Subcutaneous abdominal adipose tissue (tissue), 5 donors: ENCODE measurements at regions not wholly inside any gene's neighbourhood (a gene's known extent, or its start where the extent isn't known, plus 50 kb on each side); places are given as distances from the start of the nearest gene placed in this dataset.

ENCODE experiments used
- H3K27ac ChIP-seq: one replicate; pipeline ENCODE4 v1.7.0; 2013; ENCODE audit warnings: low read depth, mild to moderate bottlenecking, inconsistent platforms, low read length, moderate library complexity
- H3K27me3 ChIP-seq, 5 donors: one replicate each; pipeline ENCODE4 v1.7.0; 2013; ENCODE audit warnings: low read length in 5 of 5, inconsistent platforms in 1 of 5; ENCODE audit not compliant: control insufficient read depth in 5 of 5, insufficient read depth in 4 of 5
- H3K36me3 ChIP-seq, 5 donors: one replicate each; pipeline ENCODE4 v1.7.0; 2013; ENCODE audit warnings: low read length in 5 of 5; ENCODE audit not compliant: control insufficient read depth in 5 of 5, insufficient read depth in 5 of 5
- H3K4me1 ChIP-seq, 5 donors: one replicate each; pipeline ENCODE4 v1.7.0; 2013; ENCODE audit warnings: low read length in 5 of 5, mild to moderate bottlenecking in 3 of 5, moderate library complexity in 1 of 5; ENCODE audit not compliant: control insufficient read depth in 5 of 5, insufficient read depth in 5 of 5
- H3K4me3 ChIP-seq, 5 donors: one replicate each; pipeline ENCODE4 v1.7.0; 2013; ENCODE audit warnings: low read length in 5 of 5, low read depth in 1 of 5
- H3K9ac ChIP-seq, 5 donors: one replicate each; pipeline ENCODE4 v1.7.0; 2013; ENCODE audit warnings: low read length in 5 of 5, mild to moderate bottlenecking in 4 of 5, moderate library complexity in 3 of 5
- H3K9me3 ChIP-seq, 5 donors: one replicate each; pipeline ENCODE4 v1.7.0; 2013; ENCODE audit warnings: low read length in 5 of 5; ENCODE audit not compliant: control insufficient read depth in 5 of 5
- donor health status: healthy.
- donor health status: healthy.
- donor health status: healthy.
- donor health status: healthy.
- donor health status: healthy.

DNA sequence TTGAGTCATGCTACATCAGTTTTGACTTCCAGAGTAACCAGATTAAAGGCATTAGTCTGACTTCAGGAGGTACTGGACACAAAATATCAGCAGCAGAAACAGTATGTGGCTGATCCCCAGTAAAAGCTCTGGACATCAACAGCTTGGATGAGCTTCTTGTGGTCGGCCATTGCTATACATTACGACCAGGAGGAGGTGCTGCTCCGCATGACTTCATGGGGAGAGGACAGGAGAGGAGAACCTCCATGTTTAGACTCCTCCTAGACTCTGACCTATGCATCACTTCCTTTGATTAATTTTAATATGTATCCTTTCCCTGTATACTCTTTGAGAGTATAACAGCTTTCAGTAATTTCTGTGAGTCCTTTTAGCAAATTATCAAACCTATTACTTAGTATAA lies 285.6 kb upstream of the ARHGEF26 start:
- no peak overlapping the region for H3K4me3 ChIP-seq
- no peaks in the 10 kb centered on the region for H3K27me3 ChIP-seq
- H3K9me3 ChIP-seq: peaks cover 0 to 3% (median 0%) of the 10 kb centered on the region in 5 donors
- H3K4me1 ChIP-seq: no peaks in the 10 kb centered on the region
- no peak overlapping the region for H3K9ac ChIP-seq
- H3K27ac ChIP-seq: no peak overlapping the region
- H3K36me3 ChIP-seq: no peaks in the 10 kb centered on the region

DNA sequence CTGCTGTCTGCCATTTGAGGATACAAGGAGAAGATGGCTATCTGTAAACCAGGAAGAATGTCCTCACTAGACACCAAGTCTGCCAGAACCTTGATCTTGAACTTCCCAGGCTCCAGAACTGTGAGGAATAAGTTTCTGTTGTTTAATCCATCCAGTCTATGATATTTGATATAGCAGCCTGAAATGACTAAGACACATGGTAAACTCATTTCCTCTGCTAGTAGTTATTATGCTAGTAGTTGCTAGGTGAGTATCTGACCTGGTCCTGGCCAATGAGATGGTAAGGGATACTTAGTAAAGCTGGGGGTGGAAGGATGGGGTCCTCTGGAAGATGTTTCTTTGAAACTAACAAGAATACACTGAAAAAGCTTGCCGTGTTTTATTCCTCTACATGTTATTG lies 280.7 kb upstream of the ARHGEF26 start:
- no peaks in the 10 kb centered on the region for H3K4me1 ChIP-seq

DNA sequence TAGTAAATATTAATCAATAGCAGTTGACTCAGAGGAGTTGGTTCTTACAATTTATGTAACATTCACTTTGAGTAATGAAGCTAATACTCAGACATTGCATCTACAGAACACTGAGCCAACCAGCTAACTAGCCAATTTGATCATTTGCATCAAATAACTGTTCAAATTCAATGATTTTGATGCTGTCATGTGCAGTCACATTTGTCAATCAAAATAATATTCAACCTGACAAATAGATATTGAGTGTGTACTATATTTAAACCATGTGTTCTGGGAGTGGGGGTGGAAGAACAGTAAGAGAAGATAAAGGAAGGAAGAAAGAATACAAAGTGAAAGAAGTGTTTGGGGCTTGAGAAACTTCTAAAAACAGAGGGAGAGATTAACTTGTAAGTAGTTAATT lies 277.2 kb upstream of the ARHGEF26 start:
- Histone ChIP-seq H3K4me1 (no peaks in the 10 kb centered on the region), H3K4me3 (no peak overlapping the region), H3K27ac (no peak overlapping the region), H3K9ac (no peak overlapping the region), H3K36me3 (no peaks in the 10 kb centered on the region), H3K9me3 (peaks cover 0 to 5% (median 0%) of the 10 kb centered on the region in 5 donors), H3K27me3 (no peaks in the 10 kb centered on the region)

More for the DNA sequence above, 280.7 kb upstream of the ARHGEF26 start:
- no peak overlapping the region for H3K9ac ChIP-seq
- H3K36me3 ChIP-seq: no peaks in the 10 kb centered on the region
- H3K9me3 ChIP-seq: peaks cover 0 to 5% (median 0%) of the 10 kb centered on the region in 5 donors
- H3K4me3 ChIP-seq: no peak overlapping the region
- H3K27ac ChIP-seq: no peak overlapping the region
- no peaks in the 10 kb centered on the region for H3K27me3 ChIP-seq

DNA sequence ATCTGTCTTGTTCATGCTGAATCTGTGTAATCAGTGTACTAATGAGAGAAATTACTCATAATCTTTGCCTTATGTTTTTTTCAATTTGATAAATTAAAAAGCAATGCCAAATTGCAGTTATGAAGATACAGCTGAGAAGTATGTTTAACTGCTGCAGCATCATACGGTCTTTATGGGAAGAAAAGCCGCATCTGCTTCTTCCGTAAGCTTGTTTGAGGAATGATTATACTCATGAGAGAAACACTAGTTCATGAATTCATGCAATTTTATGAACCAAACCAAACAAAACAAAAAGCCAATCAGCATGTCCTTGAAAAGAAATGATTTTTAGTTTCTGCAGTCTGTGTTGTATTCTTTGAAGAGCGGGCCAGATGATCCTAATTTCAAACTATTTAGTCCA lies 275.9 kb upstream of the ARHGEF26 start:
- no peak overlapping the region for H3K4me3 ChIP-seq
- H3K27ac ChIP-seq: no peak overlapping the region
- no peak overlapping the region for H3K9ac ChIP-seq
- H3K9me3 ChIP-seq: peaks cover 0 to 5% (median 0%) of the 10 kb centered on the region in 5 donors
- no peaks in the 10 kb centered on the region for H3K36me3 ChIP-seq
- no peaks in the 10 kb centered on the region for H3K27me3 ChIP-seq
- H3K4me1 ChIP-seq: no peaks in the 10 kb centered on the region

DNA sequence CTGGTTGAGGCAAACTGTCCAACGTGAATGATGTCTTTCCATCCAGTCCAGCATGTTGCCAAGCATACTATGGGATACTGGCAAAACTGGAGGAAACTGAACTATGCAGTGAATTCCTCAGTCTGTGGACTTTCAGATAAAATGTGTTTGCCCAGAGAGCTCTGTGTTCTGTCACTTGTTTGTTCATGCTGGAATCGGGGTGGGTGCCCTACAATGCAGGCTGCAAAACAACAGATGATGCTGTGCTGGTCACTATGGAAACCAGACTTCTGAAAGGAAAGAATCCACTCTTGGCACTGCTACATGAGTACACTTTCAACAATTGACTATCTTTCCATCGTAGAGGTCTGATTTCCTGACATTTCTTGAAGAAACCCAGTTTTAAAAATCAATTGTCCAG lies 272.5 kb upstream of the ARHGEF26 start:
- Histone ChIP-seq H3K27me3 (no peaks in the 10 kb centered on the region), H3K4me1 (no peaks in the 10 kb centered on the region), H3K9me3 (no peaks in the 10 kb centered on the region), H3K4me3 (no peak overlapping the region), H3K36me3 (no peaks in the 10 kb centered on the region), H3K27ac (no peak overlapping the region), H3K9ac (no peak overlapping the region)

DNA sequence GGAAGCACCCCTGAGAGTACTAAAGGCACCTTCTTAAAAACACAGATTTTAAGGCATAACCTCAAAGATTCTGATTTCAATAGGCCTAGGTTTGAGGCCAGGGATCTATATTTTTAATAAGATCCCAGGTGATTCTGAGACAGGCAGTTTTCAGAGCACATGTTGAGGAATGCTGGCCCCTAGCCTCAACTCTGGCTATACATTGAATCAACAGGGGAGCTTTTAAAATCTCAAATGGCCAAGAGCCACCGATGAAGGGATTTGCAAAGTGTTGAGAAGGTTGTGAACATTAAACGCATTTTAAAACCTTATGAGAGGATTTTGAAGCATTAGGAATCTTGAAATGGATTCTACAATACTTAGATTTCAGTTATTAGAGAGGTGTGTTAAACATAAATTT lies 268.8 kb upstream of the ARHGEF26 start:
- H3K27ac ChIP-seq: no peak overlapping the region
- no peaks in the 10 kb centered on the region for H3K9me3 ChIP-seq
- H3K27me3 ChIP-seq: no peaks in the 10 kb centered on the region
- no peaks in the 10 kb centered on the region for H3K36me3 ChIP-seq
- H3K9ac ChIP-seq: no peak overlapping the region
- no peak overlapping the region for H3K4me3 ChIP-seq
- H3K4me1 ChIP-seq: no peaks in the 10 kb centered on the region

DNA sequence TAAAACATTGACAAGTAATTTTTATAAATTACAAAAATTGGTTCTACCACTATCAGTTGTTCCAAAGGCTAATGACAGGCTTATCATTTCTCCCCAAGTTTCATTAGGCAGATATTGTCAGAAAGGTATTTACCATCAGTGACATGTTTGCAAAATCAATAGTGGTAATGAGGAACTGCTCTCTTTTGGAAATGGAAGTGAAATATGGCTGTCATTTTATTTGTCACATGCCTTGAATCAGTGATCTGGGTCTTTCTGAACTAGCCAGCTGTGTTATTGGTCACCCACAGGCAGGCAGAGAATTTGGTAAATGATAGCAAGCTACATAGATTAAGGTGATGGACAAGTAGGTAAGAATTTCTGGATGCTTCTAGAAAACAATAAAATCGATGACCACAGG lies 268.0 kb upstream of the ARHGEF26 start:
- Histone ChIP-seq H3K27ac (no peak overlapping the region), H3K9ac (no peak overlapping the region), H3K36me3 (no peaks in the 10 kb centered on the region), H3K27me3 (no peaks in the 10 kb centered on the region), H3K4me1 (no peaks in the 10 kb centered on the region), H3K9me3 (no peaks in the 10 kb centered on the region), H3K4me3 (no peak overlapping the region)

DNA sequence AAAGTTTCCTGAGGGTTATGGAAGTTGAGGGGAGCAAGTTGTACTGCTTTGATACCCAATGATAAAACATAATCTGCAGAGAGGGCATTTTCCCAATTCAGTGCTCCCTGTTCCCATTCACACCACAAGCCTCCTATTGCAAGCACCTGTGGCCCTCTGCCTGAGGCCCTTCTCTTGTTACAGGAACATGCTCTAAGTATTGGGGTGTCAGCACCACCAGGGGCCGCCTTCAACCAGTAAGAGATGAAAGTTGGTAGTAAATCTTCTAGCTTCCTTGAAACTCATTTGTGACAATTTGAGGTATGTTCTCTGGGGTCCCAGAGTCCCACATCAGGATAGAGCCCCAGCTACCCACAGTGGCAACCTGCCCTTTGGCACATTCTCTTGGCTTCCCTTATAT lies 265.4 kb upstream of the ARHGEF26 start:
- Histone ChIP-seq H3K9me3 (no peaks in the 10 kb centered on the region), H3K36me3 (no peaks in the 10 kb centered on the region), H3K27ac (no peak overlapping the region), H3K27me3 (no peaks in the 10 kb centered on the region), H3K4me3 (no peak overlapping the region), H3K9ac (no peak overlapping the region), H3K4me1 (no peaks in the 10 kb centered on the region)

DNA sequence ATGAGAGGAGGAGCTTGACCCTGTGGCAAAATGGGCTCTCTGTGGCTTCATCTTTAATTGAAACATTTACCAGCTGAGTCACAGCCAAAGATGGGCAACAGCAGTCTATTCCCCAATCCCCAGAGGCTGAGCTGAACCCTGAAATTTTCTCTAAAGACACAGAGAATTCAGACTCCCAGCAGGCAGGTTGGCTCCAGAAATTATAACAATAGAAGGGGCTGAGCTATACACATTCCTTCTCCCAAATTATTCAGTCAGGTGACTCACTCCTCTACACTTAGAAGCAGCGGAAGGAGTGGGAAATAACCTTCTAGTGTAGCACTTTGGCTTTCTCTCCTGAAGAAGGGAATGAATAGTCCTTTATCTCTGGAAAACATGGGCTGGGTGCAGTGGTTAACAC lies 264.3 kb upstream of the ARHGEF26 start:
- no peaks in the 10 kb centered on the region for H3K9me3 ChIP-seq

DNA sequence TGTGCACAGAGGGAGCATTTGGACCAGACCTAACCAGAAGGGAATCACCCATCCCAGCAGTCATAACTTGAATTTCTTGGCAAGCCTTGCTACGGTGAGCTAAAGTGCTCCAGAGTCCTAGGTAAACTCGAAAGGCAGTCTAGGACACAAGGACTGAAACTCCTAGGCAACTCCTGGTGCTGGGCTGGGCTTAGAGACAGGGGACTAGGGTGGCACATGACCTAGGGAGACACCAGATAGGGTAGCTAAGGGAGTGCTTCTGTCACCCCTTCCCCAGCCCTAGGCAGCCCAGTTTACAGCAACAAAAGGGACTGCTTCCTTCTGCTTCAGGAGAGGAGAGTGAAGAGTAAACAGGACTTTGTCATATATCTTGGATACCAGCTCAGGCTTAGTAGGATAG lies 256.4 kb upstream of the ARHGEF26 start:
- H3K9me3 ChIP-seq: no peaks in the 10 kb centered on the region
- no peaks in the 10 kb centered on the region for H3K27me3 ChIP-seq
- no peak overlapping the region for H3K4me3 ChIP-seq

More for the DNA sequence above, 264.3 kb upstream of the ARHGEF26 start:
- Histone ChIP-seq H3K4me3 (no peak overlapping the region), H3K27me3 (no peaks in the 10 kb centered on the region), H3K9ac (no peak overlapping the region), H3K27ac (no peak overlapping the region), H3K4me1 (no peaks in the 10 kb centered on the region), H3K36me3 (no peaks in the 10 kb centered on the region)

DNA sequence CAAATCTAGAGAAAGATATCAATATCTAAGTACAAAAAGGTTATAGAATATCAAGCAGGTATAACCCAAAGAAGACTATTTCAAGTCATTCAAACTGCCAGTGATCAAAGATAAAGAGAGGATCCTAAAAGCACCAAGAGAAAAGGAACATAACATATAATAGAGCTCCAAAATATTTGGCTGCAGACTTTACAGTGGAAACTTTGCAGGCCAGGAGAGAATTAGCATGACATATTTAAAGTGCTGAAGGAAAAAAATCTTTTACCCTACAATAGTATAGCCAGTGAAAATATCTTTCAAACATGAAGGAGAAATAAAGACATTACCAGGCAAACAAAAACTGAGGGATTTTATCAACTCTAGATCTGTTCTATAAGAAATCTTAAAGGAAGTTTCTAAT lies 254.3 kb upstream of the ARHGEF26 start:
- H3K27ac ChIP-seq: no peak overlapping the region
- H3K27me3 ChIP-seq: no peaks in the 10 kb centered on the region

More for the DNA sequence above, 256.4 kb upstream of the ARHGEF26 start:
- Histone ChIP-seq H3K4me1 (peaks cover 0 to 9% (median 0%) of the 10 kb centered on the region in 5 donors), H3K27ac (no peak overlapping the region), H3K36me3 (no peaks in the 10 kb centered on the region), H3K9ac (no peak overlapping the region)

More for the DNA sequence above, 254.3 kb upstream of the ARHGEF26 start:
- Histone ChIP-seq H3K4me1 (peaks cover 0 to 9% (median 0%) of the 10 kb centered on the region in 5 donors), H3K9me3 (no peaks in the 10 kb centered on the region), H3K36me3 (no peaks in the 10 kb centered on the region), H3K9ac (no peak overlapping the region), H3K4me3 (no peak overlapping the region)
